ENCODE measurements at regions not wholly inside any gene's neighbourhood (a gene's known extent, or its start where the extent isn't known, plus 50 kb on each side); places are given as distances from the start of the nearest gene placed in this dataset.
"Not testable (repeated sequence)": the region's sequence is repeated elsewhere in the genome, so short reads cannot be mapped to it uniquely, and the experiment has no call there.

DNA sequence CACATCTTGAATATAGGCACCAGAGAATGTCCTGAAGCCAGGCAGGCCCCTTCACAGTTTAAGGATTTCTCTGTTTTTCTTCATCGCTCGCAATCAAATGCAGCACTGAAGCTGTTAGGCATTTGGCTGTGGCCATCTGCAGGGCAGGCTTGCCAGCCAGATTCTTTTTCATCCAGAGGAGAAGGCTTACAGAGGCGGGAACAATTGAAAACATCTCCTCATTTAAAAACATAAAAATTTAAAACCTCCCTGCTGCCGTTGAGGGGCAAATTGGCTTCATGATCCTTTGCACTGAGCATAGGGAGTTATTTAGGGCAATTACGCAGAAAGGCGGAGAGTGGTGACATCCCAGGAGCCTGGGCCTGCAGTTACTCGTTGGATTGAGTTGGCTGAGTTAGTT, 500.0 kb downstream of the TYW1 start:
- H4K20me1 ChIP-seq (ENCODE audit: low read length): no peaks in the 10 kb centered on the region
- H3K9ac ChIP-seq (ENCODE audit: low read length): no peak overlapping the region
- no peaks in the 10 kb centered on the region for H3K79me2 ChIP-seq (ENCODE audit: low read length)
- no TSS peak for BruUV-seq (replicated peaks)
- TF ChIP-seq CTCF (conservative IDR thresholded peaks at IDR 0.05; ENCODE audit: low read depth, low read length): no peak
- TF ChIP-seq EZH2phosphoT487 (IDR thresholded peaks at IDR 0.05; ENCODE audit: borderline replicate concordance, low read length): no peak
- TF ChIP-seq EZH2 (IDR thresholded peaks at IDR 0.05; ENCODE audit: low read length, unreplicated experiment): no peak
- DNase-seq: no peak
- H3K27me3 ChIP-seq (ENCODE audit: low read length): no peaks in the 10 kb centered on the region
- POLR2A ChIA-PET (ENCODE audit: unreplicated experiment): no interaction called here
- no peaks in the 10 kb centered on the region for H3K9me3 ChIP-seq (ENCODE audit: low read length)
- no peaks in the 10 kb centered on the region for H3K4me1 ChIP-seq (ENCODE audit: insufficient read depth, low read length)
- intact Hi-C loops (cut with micrococcal nuclease): no loop called here
- H3K9me2 ChIP-seq (replicated peaks; ENCODE audit: low read length): no peaks in the 10 kb centered on the region
- H2AFZ ChIP-seq (ENCODE audit: low read length): no peak overlapping the region
- no peak overlapping the region for H3K27ac ChIP-seq (ENCODE audit: low read length)
- H3K36me3 ChIP-seq (ENCODE audit: low read depth, low read length): no peaks in the 10 kb centered on the region
- CTCF ChIA-PET: interaction anchor here (0.6 kb wide), 1 partner anchor 12 kb away, joined by 3 read pairs; no protein-coding TSS in a partner anchor
- H3K4me2 ChIP-seq (ENCODE audit: low read length): no peak overlapping the region
- no peak overlapping the region for H3K4me3 ChIP-seq (ENCODE audit: low read length)
- H3F3A ChIP-seq (ENCODE audit: low read length, unreplicated experiment): no peaks in the 10 kb centered on the region
- ATAC-seq: no peak

GRCh38 chr7:67497914-67498313, 501.3 kb downstream of the TYW1 start:
- POLR2A ChIA-PET (ENCODE audit: unreplicated experiment): not testable (repeated sequence)

DNA sequence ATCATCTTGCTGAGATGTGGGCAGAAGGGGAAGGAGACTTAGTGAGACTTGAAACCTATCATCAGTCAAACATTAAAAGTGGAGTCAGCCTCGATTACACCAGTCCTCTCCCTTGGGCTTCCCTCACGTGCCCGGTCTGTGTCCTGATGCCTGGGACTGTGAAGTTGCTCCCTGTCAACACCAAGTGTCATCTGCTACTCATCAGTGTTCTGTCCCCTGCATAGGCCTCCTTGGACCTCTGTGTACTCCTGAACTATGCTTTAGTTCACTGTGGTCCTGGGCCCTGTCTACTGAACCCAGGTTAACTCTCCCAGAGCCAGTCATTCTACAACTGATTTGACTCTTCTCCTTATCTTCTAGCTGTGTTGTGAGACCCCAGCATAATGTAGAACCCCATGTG, 506.3 kb downstream of the TYW1 start:
- Histone ChIP-seq H2AFZ (ENCODE audit: low read length) (no peak overlapping the region), H3K27me3 (ENCODE audit: low read length) (no peaks in the 10 kb centered on the region), H3F3A (ENCODE audit: low read length, unreplicated experiment) (no peaks in the 10 kb centered on the region), H3K9me3 (ENCODE audit: low read length) (no peaks in the 10 kb centered on the region), H3K79me2 (ENCODE audit: low read length) (no peaks in the 10 kb centered on the region), H3K27ac (ENCODE audit: low read length) (no peak overlapping the region), H3K4me1 (ENCODE audit: insufficient read depth, low read length) (no peaks in the 10 kb centered on the region), H3K9me2 (replicated peaks; ENCODE audit: low read length) (no peaks in the 10 kb centered on the region), H3K9ac (ENCODE audit: low read length) (no peak overlapping the region), H3K4me3 (ENCODE audit: low read length) (no peak overlapping the region), H4K20me1 (ENCODE audit: low read length) (no peaks in the 10 kb centered on the region), H3K36me3 (ENCODE audit: low read depth, low read length) (no peaks in the 10 kb centered on the region), H3K4me2 (ENCODE audit: low read length) (no peak overlapping the region)
- no TSS peak for BruUV-seq (replicated peaks)
- no peak for TF ChIP-seq EZH2phosphoT487 (IDR thresholded peaks at IDR 0.05; ENCODE audit: borderline replicate concordance, low read length)
- no peak for TF ChIP-seq EZH2 (IDR thresholded peaks at IDR 0.05; ENCODE audit: low read length, unreplicated experiment)
- TF ChIP-seq CTCF (conservative IDR thresholded peaks at IDR 0.05; ENCODE audit: low read depth, low read length): no peak
- no peak for ATAC-seq
- CTCF ChIA-PET: no interaction called here
- intact Hi-C loops (cut with micrococcal nuclease): no loop called here
- POLR2A ChIA-PET (ENCODE audit: unreplicated experiment): no interaction called here
- no peak for DNase-seq

More at GRCh38 chr7:67497914-67498313, 501.3 kb downstream of the TYW1 start:
- H4K20me1 ChIP-seq (ENCODE audit: low read length); BruUV-seq (replicated peaks); H3K4me3 ChIP-seq (ENCODE audit: low read length); ATAC-seq; H3K9me2 ChIP-seq (replicated peaks; ENCODE audit: low read length); H3K4me1 ChIP-seq (ENCODE audit: insufficient read depth, low read length); DNase-seq; H3K27me3 ChIP-seq (ENCODE audit: low read length); H2AFZ ChIP-seq (ENCODE audit: low read length); H3K9ac ChIP-seq (ENCODE audit: low read length); H3K9me3 ChIP-seq (ENCODE audit: low read length); H3F3A ChIP-seq (ENCODE audit: low read length, unreplicated experiment); H3K4me2 ChIP-seq (ENCODE audit: low read length); H3K27ac ChIP-seq (ENCODE audit: low read length); H3K79me2 ChIP-seq (ENCODE audit: low read length); intact Hi-C loops (cut with micrococcal nuclease); H3K36me3 ChIP-seq (ENCODE audit: low read depth, low read length); CTCF ChIA-PET: not testable (repeated sequence)
